ENCODE measurements at regions not wholly inside any gene's neighbourhood (a gene's known extent, or its start where the extent isn't known, plus 50 kb on each side); places are given as distances from the start of the nearest gene placed in this dataset.
"Not testable (repeated sequence)": the region's sequence is repeated elsewhere in the genome, so short reads cannot be mapped to it uniquely, and the experiment has no call there.

GRCh38 chr15:20010759-20011158 is 530.8 kb downstream of the GOLGA6L6 start:
- DNase-seq (ENCODE audit: low read depth, low spot score), result not testable (repeated sequence)

DNA sequence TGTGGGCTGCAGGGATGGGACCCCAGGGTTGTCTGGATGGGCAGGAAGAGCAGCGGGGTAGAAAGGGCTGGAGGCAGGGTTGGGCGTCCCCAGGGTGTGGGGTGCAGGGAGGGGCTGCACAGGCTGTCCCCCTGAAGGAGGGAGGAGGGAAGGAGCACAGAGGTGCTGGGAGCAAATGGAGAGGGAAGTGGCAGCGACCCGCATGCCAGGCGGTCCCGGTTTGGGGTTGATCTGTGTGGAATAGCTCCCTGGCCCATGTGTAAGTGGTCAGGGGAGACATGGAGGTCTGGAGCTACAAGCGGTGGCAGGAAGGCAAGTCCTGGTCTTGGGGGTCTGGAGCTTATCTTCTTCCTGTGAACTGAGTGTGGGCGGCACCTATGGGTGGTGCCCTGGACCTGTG is 532.0 kb downstream of the GOLGA6L6 start:
- not testable (repeated sequence) for DNase-seq (ENCODE audit: low read depth, low spot score)

DNA sequence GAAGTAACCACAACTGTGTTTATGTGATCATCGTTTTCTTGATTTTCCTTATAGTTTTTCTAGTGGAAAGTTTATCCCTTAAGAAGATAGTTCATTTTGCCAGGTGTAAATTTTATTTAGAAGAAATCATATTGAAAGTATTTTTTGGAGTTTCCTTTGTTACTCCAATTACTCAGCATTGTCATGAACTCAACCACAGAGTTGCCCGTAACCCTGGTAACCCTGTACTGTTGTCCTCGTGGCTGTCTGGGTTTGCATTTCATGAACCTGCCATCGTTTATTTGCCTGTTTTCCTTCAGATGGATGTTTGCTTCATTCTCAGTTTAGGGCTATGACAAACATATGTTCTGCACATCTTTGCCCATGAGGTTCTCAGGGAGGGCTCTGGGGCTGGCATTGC is 534.3 kb downstream of the GOLGA6L6 start:
- not testable (repeated sequence) for DNase-seq (ENCODE audit: low read depth, low spot score)

GRCh38 chr15:20003471-20003870 is 538.1 kb downstream of the GOLGA6L6 start:
- not testable (repeated sequence) for DNase-seq (ENCODE audit: low read depth, low spot score)

GRCh38 chr15:20002560-20002959 is 539.0 kb downstream of the GOLGA6L6 start:
- not testable (repeated sequence) for DNase-seq (ENCODE audit: low read depth, low spot score)

DNA sequence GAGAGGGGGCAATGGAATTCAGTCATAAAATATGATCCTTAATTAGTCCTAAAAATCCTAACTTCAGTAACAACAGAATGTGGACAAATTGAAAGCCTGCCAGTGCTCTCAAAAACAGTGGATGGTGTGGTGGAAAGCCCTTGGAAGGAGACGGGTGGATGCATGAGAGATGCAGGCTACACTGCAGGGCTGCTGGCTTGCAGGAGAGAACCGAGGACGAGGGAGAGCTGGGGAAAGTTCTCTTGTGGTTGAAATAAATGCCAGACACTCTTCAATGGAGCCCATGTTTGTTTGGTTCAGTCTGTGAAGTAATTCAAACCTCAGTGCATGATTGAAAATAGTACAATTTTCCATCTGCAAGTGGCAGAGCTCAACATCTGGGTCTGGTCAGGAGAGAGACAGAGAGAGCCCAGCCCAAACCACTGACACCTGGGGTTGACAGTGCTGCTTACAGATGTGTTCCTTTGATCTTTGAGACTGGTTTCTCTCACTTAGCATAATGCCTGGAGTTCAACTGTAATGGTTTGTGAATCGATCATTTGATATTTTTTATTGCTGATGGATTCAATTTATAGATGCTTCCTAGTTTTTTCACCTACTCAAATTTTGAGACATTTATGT is 544.9 kb downstream of the GOLGA6L6 start:
- not testable (repeated sequence) for DNase-seq (ENCODE audit: low read depth, low spot score)

DNA sequence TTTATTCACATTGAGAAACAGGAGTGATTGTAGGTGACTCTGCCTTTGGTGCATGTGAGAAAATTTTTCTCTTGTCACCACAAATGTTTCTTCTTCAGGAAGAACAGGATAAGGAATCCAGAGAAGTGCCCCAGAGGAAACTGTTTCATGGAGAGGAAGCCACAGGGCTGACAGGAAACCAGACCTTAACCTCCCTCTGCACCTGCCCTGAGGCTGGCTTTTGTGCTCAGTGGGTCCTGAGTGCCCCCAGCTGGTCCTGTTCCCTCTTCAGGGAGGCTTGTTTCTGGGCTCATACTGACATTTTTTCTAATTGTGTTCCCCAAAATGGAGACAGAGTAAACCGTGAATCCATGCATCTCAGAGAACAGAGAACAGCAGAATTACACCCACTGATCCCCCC is 546.3 kb downstream of the GOLGA6L6 start:
- DNase-seq (ENCODE audit: low read depth, low spot score), result not testable (repeated sequence)

DNA sequence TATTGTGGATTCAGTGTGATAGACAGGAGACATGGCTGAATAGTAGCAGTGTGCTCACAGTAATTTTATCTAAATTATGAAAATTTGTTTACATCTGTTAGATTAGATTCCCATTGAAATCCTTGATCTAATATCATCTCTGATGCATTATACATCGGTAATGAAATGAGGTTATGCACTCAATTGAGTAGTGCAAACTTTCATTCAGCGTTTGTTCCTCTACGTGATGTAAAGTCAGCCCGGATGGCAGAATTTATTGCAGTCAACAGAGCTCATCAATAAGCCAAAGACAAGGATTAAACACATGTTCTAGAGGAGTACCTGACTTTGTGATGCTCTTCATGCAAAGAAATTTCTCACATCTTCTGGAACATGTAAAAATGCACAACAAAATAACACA is 549.2 kb downstream of the GOLGA6L6 start:
- DNase-seq (ENCODE audit: low read depth, low spot score), result no peak

GRCh38 chr15:19988094-19988660 is 553.4 kb downstream of the GOLGA6L6 start:
- DNase-seq (ENCODE audit: low read depth, low spot score), result no peak

- DNase-seq (ENCODE audit: low read depth, low spot score), result no peak
Measured at GRCh38 chr15:19987389-19988048, 554.1 kb downstream of the GOLGA6L6 start.

- DNase-seq (ENCODE audit: low read depth, low spot score), result no peak
Measured at GRCh38 chr15:19984101-19984500, 557.5 kb downstream of the GOLGA6L6 start.

GRCh38 chr15:19974998-19975397 is 566.6 kb downstream of the GOLGA6L6 start:
- DNase-seq (ENCODE audit: low read depth, low spot score), result no peak

GRCh38 chr15:19973718-19974117 is 567.9 kb downstream of the GOLGA6L6 start:
- no peak for DNase-seq (ENCODE audit: low read depth, low spot score)

DNA sequence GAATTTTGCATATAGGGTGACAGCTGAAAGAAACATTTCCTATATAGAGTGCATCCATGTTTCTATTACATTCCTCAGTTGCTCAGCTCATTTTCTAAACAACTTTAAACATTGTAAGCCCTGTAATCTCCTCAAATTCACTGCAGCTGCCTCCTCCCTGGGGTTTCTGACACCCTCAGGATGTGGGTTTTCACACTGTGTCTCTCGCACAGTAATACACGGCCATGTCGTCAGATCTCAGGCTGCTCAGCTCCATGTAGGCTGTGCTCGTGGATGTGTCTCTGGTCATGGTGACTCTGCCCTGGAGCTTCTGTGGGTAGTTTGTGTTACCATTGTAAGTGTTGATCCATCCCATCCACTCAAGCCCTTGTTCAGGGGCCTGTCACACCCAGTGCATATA is 569.0 kb downstream of the GOLGA6L6 start:
- DNase-seq (ENCODE audit: low read depth, low spot score), result not testable (repeated sequence)

DNA sequence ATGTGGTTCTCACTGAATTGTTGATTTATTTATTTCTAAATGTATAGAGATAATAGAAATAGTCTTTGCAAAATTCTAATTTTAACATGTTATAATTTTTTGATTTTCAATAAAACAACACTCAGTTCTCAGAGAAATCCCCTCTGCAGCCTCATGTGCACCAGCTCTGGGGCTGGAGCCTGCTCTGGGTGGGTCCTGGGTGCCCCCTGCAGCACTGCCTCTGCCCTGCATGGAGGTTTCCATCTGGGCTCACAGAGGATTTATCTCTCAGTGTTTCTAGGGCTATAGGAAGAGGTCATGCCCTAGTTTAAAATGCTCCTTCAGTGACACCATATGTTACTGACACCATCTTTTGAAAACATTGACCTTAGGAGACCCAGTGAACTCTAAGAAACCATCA is 576.0 kb downstream of the GOLGA6L6 start:
- DNase-seq (ENCODE audit: low read depth, low spot score), result not testable (repeated sequence)

DNA sequence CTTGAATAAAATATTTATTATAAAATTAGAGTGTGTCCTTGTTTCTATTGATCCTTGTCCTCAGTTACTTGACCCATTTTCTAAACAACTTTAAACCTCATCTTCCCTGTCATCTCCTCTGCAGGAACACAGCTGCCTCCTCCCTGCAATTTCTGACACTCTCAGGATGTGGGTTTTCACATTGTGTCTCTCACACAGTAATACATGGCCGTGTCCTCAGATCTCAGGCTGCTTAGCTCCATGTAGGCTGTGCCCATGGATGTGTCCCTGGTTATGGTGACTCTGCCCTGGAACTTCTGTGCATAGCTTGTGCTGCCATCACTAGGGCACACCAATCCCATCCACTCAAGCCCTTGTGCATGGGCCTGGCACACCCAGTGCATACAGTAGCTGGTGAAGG is 577.1 kb downstream of the GOLGA6L6 start:
- not testable (repeated sequence) for DNase-seq (ENCODE audit: low read depth, low spot score)

GRCh38 chr15:19956124-19956796 is 585.3 kb downstream of the GOLGA6L6 start:
- no peak for DNase-seq (ENCODE audit: low read depth, low spot score)

DNA sequence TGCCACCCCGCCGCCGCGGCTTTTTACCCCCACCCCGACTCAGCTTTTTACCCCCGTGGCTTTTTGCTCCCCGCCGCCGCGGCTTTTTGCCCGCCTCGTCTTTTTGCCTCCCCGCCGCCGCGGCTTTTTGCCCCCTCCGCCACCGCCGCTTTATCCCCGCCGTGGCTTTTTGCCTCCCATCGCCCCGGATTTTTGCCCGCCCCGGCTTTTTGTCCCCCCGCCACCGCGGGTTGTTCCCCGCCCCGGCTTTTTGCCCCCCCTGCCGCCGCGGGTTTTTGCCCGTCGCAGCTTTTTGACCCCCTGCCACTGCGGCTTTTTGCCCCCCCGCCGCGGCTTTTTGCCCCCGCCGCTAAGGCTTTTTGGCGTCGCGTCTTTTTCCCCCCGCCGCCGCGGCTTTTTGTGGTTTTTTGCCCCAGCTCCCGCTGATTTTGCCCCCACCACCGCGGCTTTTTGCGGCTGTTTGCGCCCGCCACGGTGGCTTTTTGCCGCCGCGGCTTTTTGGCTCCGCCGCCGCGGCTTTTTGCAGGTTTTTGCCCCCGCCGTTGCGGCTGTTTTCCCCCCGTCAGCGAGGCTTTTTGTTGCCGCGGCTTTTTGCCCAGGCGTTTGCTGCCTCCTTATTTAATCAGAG is 597.2 kb downstream of the GOLGA6L6 start:
- DNase-seq (ENCODE audit: low read depth, low spot score), result no peak

DNA sequence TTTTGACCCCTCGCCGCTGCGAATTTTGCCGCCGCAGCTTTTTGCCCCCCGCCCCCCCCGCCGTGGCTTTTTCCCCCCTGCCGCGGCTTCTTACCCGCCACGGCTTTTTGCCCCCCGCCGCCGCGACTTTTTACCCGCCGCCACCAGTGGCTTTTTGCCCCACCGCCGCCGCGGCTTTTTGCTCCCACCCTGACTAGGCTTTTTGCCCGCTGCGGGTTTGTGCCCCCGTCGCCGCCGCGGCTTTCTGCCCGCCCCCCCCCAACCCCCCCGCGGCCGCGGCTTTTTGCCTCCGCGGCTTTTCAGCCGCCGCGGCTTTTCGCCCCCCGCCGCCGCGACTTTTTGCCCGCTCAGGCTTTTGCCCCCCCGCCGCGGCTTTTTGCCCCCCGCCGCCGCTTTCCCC is 598.1 kb downstream of the GOLGA6L6 start:
- no peak for DNase-seq (ENCODE audit: low read depth, low spot score)

DNA sequence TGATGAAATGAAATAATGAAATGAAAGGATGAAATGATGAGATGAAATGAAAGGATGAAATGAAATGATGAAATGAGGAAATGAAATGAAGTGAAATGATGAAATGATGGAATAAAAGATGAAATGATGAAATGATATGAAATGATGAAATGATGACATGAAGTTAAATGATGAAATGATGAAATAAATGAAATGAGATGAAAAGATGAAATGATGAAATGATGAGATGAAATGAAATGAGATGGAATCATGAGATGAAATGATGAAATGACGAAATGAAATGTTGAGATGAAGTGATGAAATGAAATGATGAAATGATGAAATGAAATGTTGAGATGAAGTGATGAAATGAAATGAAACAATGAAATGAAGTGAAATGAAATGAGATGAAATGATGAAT is 638.3 kb downstream of the GOLGA6L6 start:
- DNase-seq (ENCODE audit: low read depth, low spot score), result not testable (repeated sequence)

GRCh38 chr15:19902388-19902787 is 639.2 kb downstream of the GOLGA6L6 start:
- DNase-seq (ENCODE audit: low read depth, low spot score), result not testable (repeated sequence)

DNA sequence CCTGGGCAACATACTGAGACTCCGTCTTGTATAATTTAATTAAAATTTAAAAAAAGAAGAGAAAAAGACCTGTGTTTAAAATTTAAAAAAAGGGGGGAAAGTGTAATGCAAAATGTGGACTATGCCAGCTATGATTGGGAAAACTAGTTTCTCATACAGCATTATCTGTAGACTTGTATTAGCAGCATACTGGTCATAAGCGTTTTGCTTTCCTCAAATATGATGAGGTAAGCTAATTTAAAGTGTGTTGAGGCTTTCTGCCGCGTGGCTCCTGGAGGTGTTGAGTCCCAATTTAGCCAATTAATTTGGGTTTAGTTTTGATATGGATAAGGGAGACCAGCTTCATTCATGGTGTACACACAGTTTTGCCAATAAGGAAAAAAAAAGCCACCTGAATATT is 640.2 kb downstream of the GOLGA6L6 start:
- DNase-seq (ENCODE audit: low read depth, low spot score), result not testable (repeated sequence)
